GM12891 (cell line): ENCODE measurements at regions not wholly inside any gene's neighbourhood (a gene's known extent, or its start where the extent isn't known, plus 50 kb on each side); places are given as distances from the start of the nearest gene placed in this dataset.

Experiments
- PAX5 ChIP-seq: IDR thresholded peaks from 2 replicates; pipeline ENCODE4 v1.6.1; 2011; ENCODE audit warnings: low read length, moderate library complexity, mild to moderate bottlenecking; ENCODE audit not compliant: insufficient read depth, severe bottlenecking
- POLR2A ChIP-seq: IDR thresholded peaks from 2 replicates; pipeline ENCODE4 v1.6.1; 2011; ENCODE audit warnings: low read depth, low read length, control low read depth
- POLR2AphosphoS5 ChIP-seq: IDR thresholded peaks from 2 replicates; pipeline ENCODE4 v1.6.1; 2011; ENCODE audit warnings: low read depth, low read length, control low read depth

GRCh38 chr4:38237139-38237538 is 276.9 kb downstream of the PTTG2 start:
- TF ChIP-seq POLR2A: no peak
- no peak for TF ChIP-seq POLR2AphosphoS5
- no peak for TF ChIP-seq PAX5
